Tibial nerve (tissue), 4 donors: ENCODE measurements at regions not wholly inside any gene's neighbourhood (a gene's known extent, or its start where the extent isn't known, plus 50 kb on each side); places are given as distances from the start of the nearest gene placed in this dataset.

Experiments used
- DNase-seq, 2 donors: peaks; one replicate each; pipeline ENCODE4 v3.0.0-alpha.2; 2019; ENCODE audit warnings: low spot score in 2 of 2
- H3K27ac ChIP-seq, 4 donors: fragments of 200-600 bp; sonication (generic) in 3 of 4; one replicate each; pipeline ENCODE4 v1.5.1; 2017 to 2019; ENCODE audit warnings: mild to moderate bottlenecking in 1 of 4
- H3K27me3 ChIP-seq, 2 donors: fragments of 200-600 bp; sonication (generic) in 1 of 2; one replicate each; pipeline versions ENCODE4 v1.5.1 to v1.6.0; 2017 to 2019
- H3K36me3 ChIP-seq, 3 donors: fragments of 200-600 bp; sonication (generic); one replicate each; pipeline ENCODE4 v1.5.1; 2018 to 2019
- H3K4me1 ChIP-seq, 4 donors: fragments of 200-600 bp; sonication (generic) in 3 of 4; one replicate each; pipeline ENCODE4 v1.5.1; 2017 to 2019
- H3K4me3 ChIP-seq, 4 donors: fragments of 200-600 bp; sonication (generic) in 3 of 4; one replicate each; pipeline ENCODE4 v1.5.1; 2017 to 2019; ENCODE audit warnings: mild to moderate bottlenecking in 1 of 4, moderate library complexity in 1 of 4
- H3K9me3 ChIP-seq, 4 donors: fragments of 200-600 bp; sonication (generic) in 3 of 4; one replicate each; pipeline ENCODE4 v1.5.1; 2017 to 2019
- EP300 ChIP-seq, 2 donors: sonication (generic); formaldehyde crosslinking; IDR thresholded peaks; one replicate each; pipeline ENCODE4 v1.6.1; 2017; ENCODE audit warnings: antibody characterized with exemption in 2 of 2, mild to moderate bottlenecking in 1 of 2
- POLR2A ChIP-seq, 2 donors: fragments of 450-650 bp; IDR thresholded peaks; one replicate each; pipeline ENCODE4 v1.6.1; 2017; ENCODE audit warnings: antibody characterized with exemption in 2 of 2, mild to moderate bottlenecking in 2 of 2, moderate library complexity in 2 of 2
- WGBS, 2 donors: methylation state at CpG; one replicate each; pipeline ENCODE4 v1.1.5; 2018; 5-methylcytosine and 5-hydroxymethylcytosine counted together
- TF ChIP-seq, protein P1 (sequence below), 5 experiments: fragments of 200-600 bp in 3 of 5; fragments of 450-650 bp in 2 of 5; sonication (generic) in 3 of 5; IDR thresholded peaks; one replicate each; pipeline ENCODE4 v1.5.1; 2016 to 2019; ENCODE audit warnings: antibody characterized with exemption in 5 of 5, mild to moderate bottlenecking in 3 of 5, moderate library complexity in 2 of 5

DNA sequence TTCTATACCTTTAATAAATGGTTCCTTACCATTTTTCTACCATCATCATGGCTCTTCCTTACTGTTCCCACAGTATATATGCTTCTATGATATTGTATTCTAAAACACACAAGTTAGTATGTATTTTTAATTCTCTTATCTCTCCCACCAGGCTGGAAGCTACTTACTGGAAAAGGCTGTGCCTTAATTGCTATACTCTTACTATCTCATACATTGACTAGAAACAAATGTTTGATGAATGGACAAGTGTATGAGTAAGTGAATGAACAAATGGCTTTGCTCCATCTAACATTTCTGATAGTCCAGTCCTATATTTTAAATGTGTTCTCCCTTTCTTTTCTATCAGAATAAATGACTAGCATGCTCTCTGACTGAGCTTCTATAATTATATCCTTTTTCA, 320.8 kb upstream of the RASGEF1B start:
- no peak overlapping the region for H3K27ac ChIP-seq
- H3K36me3 ChIP-seq, result no peaks in the 10 kb centered on the region

DNA sequence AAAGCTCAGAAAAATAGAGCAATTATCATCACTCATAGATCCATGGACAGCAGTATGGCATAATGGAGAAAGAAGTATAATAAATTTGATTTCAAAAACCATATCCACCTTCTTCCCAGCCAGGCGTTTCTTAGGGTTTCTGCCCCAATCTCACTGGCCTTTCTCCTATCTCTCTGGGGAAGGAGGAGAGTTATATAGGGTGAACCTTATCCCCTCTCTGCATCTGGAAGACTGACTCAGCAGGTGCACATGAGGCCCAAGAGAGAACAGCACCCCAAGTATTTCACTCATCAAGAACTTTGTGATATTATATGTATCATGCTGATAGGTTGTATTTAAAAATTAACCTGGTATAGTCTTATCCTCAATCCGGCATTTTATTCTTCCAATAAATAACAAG, 318.8 kb upstream of the RASGEF1B start:
- H3K4me1 ChIP-seq, result peaks cover 0 to 14% (median 5%) of the 10 kb centered on the region in 4 donors
- H3K4me3 ChIP-seq, result no peak overlapping the region
- no peaks in the 10 kb centered on the region for H3K36me3 ChIP-seq
- no peaks in the 10 kb centered on the region for H3K27me3 ChIP-seq
- DNase-seq, result no peak
- WGBS, 2 donors, result 45 to 79% methylated on average over 2 of the region's 2 CpGs
- H3K27ac ChIP-seq, result no peak overlapping the region
- no peaks in the 10 kb centered on the region for H3K9me3 ChIP-seq
- no peak for TF ChIP-seq POLR2A (IDR thresholded peaks at IDR 0.05)
- no peak for TF ChIP-seq EP300 (IDR thresholded peaks at IDR 0.05)
- TF ChIP-seq, protein P1, sequence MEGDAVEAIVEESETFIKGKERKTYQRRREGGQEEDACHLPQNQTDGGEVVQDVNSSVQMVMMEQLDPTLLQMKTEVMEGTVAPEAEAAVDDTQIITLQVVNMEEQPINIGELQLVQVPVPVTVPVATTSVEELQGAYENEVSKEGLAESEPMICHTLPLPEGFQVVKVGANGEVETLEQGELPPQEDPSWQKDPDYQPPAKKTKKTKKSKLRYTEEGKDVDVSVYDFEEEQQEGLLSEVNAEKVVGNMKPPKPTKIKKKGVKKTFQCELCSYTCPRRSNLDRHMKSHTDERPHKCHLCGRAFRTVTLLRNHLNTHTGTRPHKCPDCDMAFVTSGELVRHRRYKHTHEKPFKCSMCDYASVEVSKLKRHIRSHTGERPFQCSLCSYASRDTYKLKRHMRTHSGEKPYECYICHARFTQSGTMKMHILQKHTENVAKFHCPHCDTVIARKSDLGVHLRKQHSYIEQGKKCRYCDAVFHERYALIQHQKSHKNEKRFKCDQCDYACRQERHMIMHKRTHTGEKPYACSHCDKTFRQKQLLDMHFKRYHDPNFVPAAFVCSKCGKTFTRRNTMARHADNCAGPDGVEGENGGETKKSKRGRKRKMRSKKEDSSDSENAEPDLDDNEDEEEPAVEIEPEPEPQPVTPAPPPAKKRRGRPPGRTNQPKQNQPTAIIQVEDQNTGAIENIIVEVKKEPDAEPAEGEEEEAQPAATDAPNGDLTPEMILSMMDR (IDR thresholded peaks at IDR 0.05), result no peak

More for the DNA sequence above, 320.8 kb upstream of the RASGEF1B start:
- Histone ChIP-seq H3K9me3 (no peaks in the 10 kb centered on the region), H3K27me3 (no peaks in the 10 kb centered on the region), H3K4me1 (no peaks in the 10 kb centered on the region), H3K4me3 (no peak overlapping the region)
- DNase-seq, result no peak
- TF ChIP-seq POLR2A (IDR thresholded peaks at IDR 0.05), result no peak
- TF ChIP-seq EP300 (IDR thresholded peaks at IDR 0.05), result no peak
- TF ChIP-seq, protein P1 (IDR thresholded peaks at IDR 0.05), result no peak

DNA sequence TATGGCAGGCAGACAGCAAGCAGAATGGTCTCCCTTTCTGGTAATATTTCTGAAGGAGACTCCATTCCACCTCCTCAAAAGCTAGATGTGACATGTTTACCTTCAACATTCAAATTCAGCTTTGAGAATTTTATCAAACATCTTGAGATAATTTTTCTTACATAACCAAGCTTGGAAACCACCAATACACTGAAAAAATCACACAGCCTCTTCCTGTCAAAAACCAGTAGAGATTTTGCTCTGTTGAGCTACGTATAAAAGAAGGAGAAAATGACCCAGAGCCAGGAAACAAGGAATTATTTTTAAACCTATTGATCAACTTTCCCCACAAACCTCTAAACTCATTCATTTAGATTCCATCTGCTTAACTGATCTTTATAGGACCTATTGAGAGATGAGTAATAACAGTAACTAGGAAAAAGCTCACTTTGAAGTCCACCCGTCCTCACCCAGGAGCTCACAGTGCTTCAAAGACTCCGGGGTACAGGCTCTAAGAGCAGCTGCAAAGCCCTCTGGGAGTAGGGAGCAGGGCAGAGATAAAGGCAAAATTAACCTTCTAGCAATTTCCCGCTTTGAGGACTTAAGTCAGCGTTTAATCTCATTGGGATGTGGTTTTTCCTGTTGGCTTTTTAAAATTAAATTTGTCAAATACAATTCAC, 318.2 kb upstream of the RASGEF1B start:
- 77 to 78% methylated on average over 5 of the region's 5 CpGs for WGBS, 2 donors
- H3K27ac ChIP-seq, result no peak overlapping the region
- no peak for DNase-seq
- TF ChIP-seq EP300 (IDR thresholded peaks at IDR 0.05), result no peak
- TF ChIP-seq POLR2A (IDR thresholded peaks at IDR 0.05), result no peak
- TF ChIP-seq, protein P1 (IDR thresholded peaks at IDR 0.05), result no peak
- no peaks in the 10 kb centered on the region for H3K9me3 ChIP-seq
- H3K4me1 ChIP-seq, result peaks cover 0 to 14% (median 5%) of the 10 kb centered on the region in 4 donors
- no peaks in the 10 kb centered on the region for H3K27me3 ChIP-seq
- H3K4me3 ChIP-seq, result no peak overlapping the region
- no peaks in the 10 kb centered on the region for H3K36me3 ChIP-seq

DNA sequence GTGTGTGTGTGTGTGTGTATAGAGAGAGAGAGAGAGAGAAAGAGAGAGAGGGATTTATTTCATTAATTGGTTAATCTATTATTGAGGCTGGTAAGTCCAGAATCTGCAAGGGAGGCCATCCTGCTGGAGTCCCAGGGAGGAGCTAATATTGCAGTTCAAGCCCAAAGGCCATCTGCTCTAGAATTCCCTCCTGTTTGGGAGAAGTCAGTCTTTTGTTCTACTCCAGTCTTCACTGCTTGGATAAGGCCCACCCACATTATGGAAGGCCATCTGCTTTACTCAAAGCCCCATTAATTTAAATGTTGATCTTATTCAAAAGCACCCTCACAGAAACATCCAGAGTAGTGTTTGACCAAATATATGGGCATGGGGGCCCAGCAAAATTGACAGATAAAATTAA, 317.5 kb upstream of the RASGEF1B start:
- Histone ChIP-seq H3K36me3 (no peaks in the 10 kb centered on the region), H3K9me3 (no peaks in the 10 kb centered on the region), H3K4me1 (peaks cover 0 to 14% (median 5%) of the 10 kb centered on the region in 4 donors), H3K4me3 (no peak overlapping the region), H3K27me3 (no peaks in the 10 kb centered on the region), H3K27ac (no peak overlapping the region)
- TF ChIP-seq POLR2A (IDR thresholded peaks at IDR 0.05), result no peak
- TF ChIP-seq EP300 (IDR thresholded peaks at IDR 0.05), result no peak
- TF ChIP-seq, protein P1 (IDR thresholded peaks at IDR 0.05), result no peak
- DNase-seq, result no peak

DNA sequence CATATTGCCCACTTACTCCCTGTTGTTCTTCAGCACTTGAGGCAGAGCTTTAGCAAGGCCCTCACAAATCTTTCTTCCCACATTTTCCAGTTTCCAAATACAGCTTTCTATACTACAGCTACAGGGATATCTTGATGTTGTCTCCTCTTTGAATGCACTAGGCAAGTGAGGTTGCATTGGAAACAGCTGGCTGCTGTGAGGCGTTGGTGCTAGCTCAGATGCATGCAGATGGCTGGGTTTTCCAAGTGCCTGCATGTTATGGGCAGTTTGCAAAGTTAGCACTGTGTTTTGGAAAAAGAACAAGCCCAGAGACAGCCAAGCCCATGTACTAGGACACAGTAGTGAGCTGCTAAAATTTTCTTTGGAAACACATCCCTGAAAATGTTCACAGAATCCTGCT, 315.1 kb upstream of the RASGEF1B start:
- WGBS, 2 donors, result 69 to 79% methylated on average over 1 of the region's 1 CpG
- Histone ChIP-seq H3K27me3 (no peaks in the 10 kb centered on the region), H3K4me1 (peaks cover 0 to 14% (median 5%) of the 10 kb centered on the region in 4 donors), H3K27ac (no peak overlapping the region), H3K9me3 (no peaks in the 10 kb centered on the region), H3K36me3 (no peaks in the 10 kb centered on the region), H3K4me3 (no peak overlapping the region)
- DNase-seq, result no peak
- no peak for TF ChIP-seq POLR2A (IDR thresholded peaks at IDR 0.05)
- TF ChIP-seq, protein P1 (IDR thresholded peaks at IDR 0.05), result no peak
